Right lobe of liver (tissue), 6 donors: ENCODE measurements at regions not wholly inside any gene's neighbourhood (a gene's known extent, or its start where the extent isn't known, plus 50 kb on each side); places are given as distances from the start of the nearest gene placed in this dataset.
A peak's percentile ranks its signal among the peaks of the same experiment; 100 is the strongest.
"Not testable (repeated sequence)": the region's sequence is repeated elsewhere in the genome, so short reads cannot be mapped to it uniquely, and the experiment has no call there.

Source experiments
- ATAC-seq, 4 donors: fragments of 200-7000 bp; cut with Tn5 transposase; one replicate each; pipeline ENCODE4 v1.9.1; 2020; ENCODE audit warnings: mild to moderate bottlenecking in 4 of 4, moderate library complexity in 4 of 4
- DNase-seq, 3 donors: peaks; one replicate each; pipeline ENCODE4 v3.0.0-alpha.2; 2020
- H3K27ac ChIP-seq, 3 donors: fragments of 200-600 bp; one replicate each; pipeline ENCODE4 v1.8.0; 2022
- H3K27me3 ChIP-seq, 2 donors: fragments of 200-600 bp; one replicate each; pipeline ENCODE4 v1.8.0; 2022
- H3K36me3 ChIP-seq, 4 donors: fragments of 200-600 bp; sonication (generic) in 1 of 4; one replicate each; pipeline versions ENCODE4 v1.5.1 to v1.8.0; 2017 to 2022; ENCODE audit warnings: control low read depth in 1 of 4
- H3K4me1 ChIP-seq, 4 donors: fragments of 200-600 bp; sonication (generic) in 1 of 4; one replicate each; pipeline versions ENCODE4 v1.5.1 to v1.8.0; 2017 to 2022; ENCODE audit warnings: control low read depth in 1 of 4
- H3K4me3 ChIP-seq, 3 donors: fragments of 200-600 bp; one replicate each; pipeline ENCODE4 v1.8.0; 2022
- H3K9me3 ChIP-seq, 4 donors: fragments of 200-600 bp; sonication (generic) in 1 of 4; one replicate each; pipeline versions ENCODE4 v1.5.1 to v1.8.0; 2017 to 2022; ENCODE audit warnings: control low read depth in 1 of 4
- CTCF ChIP-seq, 4 donors: fragments of 200-600 bp in 3 of 4; fragments of 450-650 bp in 1 of 4; IDR thresholded peaks; one replicate each; pipeline versions ENCODE4 v1.5.1 to v1.8.0; 2016 to 2022; ENCODE audit warnings: antibody characterized with exemption in 4 of 4, mild to moderate bottlenecking in 2 of 4
- POLR2A ChIP-seq: fragments of 450-650 bp; IDR thresholded peaks from one replicate; pipeline ENCODE4 v1.6.1; 2017; ENCODE audit warnings: antibody characterized with exemption, mild to moderate bottlenecking
- WGBS: methylation state at CpG from one replicate; pipeline ENCODE4 v1.1.6; 2018; ENCODE audit warnings: low coverage, low lambda C conversion rate; ENCODE audit not compliant: insufficient coverage; ENCODE audit errors: missing lambda C conversion rate; 5-methylcytosine and 5-hydroxymethylcytosine counted together
- intact Hi-C, 2 donors: fragments of 100-400 bp; cut with DNase I; formaldehyde crosslinking; loops; one replicate each; pipeline versions ENCODE4 v1.11.2 to v1.14.1; 2022
- donor health status: DM: no; HTN: yes; CAD: no.
- donor health status: DM: no; HTN: no; CAD: no.
- donor health status: DM: no; HTN: no; CAD: no.
- donor health status: DM: no; HTN: yes; CAD: no.
- donor health status: DM: no; HTN: yes; CAD: no.

GRCh38 chr2:189982780-189983394 lies 79.6 kb downstream of the MSTN start:
- ATAC-seq (peak; percentile 59 to 76 (median 69)), DNase-seq (no peak)
- Histone ChIP-seq H3K4me1 (no peaks in the 10 kb centered on the region), H3K27me3 (no peaks in the 10 kb centered on the region), H3K36me3 (no peaks in the 10 kb centered on the region), H3K9me3 (no peaks in the 10 kb centered on the region), H3K27ac (no peak overlapping the region), H3K4me3 (no peak overlapping the region)
- TF ChIP-seq POLR2A (no peak), CTCF (IDR thresholded peaks at IDR 0.05) (peak; percentile 37 to 53 (median 44))
- intact Hi-C loops = no loop called here
- WGBS = 59% methylated on average over 4 of the region's 5 CpGs

GRCh38 chr2:189982087-189982486 lies 80.4 kb downstream of the MSTN start:
- Histone ChIP-seq H3K4me1 (no peaks in the 10 kb centered on the region), H3K9me3 (no peaks in the 10 kb centered on the region), H3K27ac (no peak overlapping the region), H3K4me3 (no peak overlapping the region), H3K36me3 (no peaks in the 10 kb centered on the region), H3K27me3 (no peaks in the 10 kb centered on the region)
- DNase-seq = no peak
- no peak for ATAC-seq
- TF ChIP-seq CTCF (IDR thresholded peaks at IDR 0.05) = no peak
- TF ChIP-seq POLR2A = no peak
- intact Hi-C loops = no loop called here

- H3K27me3 ChIP-seq, DNase-seq, H3K27ac ChIP-seq, H3K4me3 ChIP-seq, ATAC-seq, intact Hi-C loops, H3K4me1 ChIP-seq, H3K36me3 ChIP-seq, H3K9me3 ChIP-seq: not testable (repeated sequence)
- WGBS = 88% methylated on average over 6 of the region's 11 CpGs
Observed at GRCh38 chr2:189976488-189976887, 86.0 kb downstream of the MSTN start.

GRCh38 chr2:189960346-189960745 lies 102.2 kb downstream of the MSTN start:
- H3K27me3 ChIP-seq = no peaks in the 10 kb centered on the region
- H3K4me3 ChIP-seq = no peak overlapping the region
- no peak overlapping the region for H3K27ac ChIP-seq
- WGBS = 50% methylated on average over 1 of the region's 1 CpG
- no peak for TF ChIP-seq POLR2A
- TF ChIP-seq CTCF (IDR thresholded peaks at IDR 0.05) = no peak
- H3K36me3 ChIP-seq = no peaks in the 10 kb centered on the region
- DNase-seq (no peak), ATAC-seq (no peak)
- H3K4me1 ChIP-seq = no peaks in the 10 kb centered on the region
- H3K9me3 ChIP-seq = no peaks in the 10 kb centered on the region
- intact Hi-C loops = no loop called here

- H3K27me3 ChIP-seq = no peaks in the 10 kb centered on the region
- H3K36me3 ChIP-seq = no peaks in the 10 kb centered on the region
- ATAC-seq = no peak
- no peak overlapping the region for H3K27ac ChIP-seq
- intact Hi-C loops = no loop called here
- no peak for DNase-seq
- no peak for TF ChIP-seq POLR2A
- no peak for TF ChIP-seq CTCF (IDR thresholded peaks at IDR 0.05)
- H3K4me1 ChIP-seq = no peaks in the 10 kb centered on the region
- no peaks in the 10 kb centered on the region for H3K9me3 ChIP-seq
- H3K4me3 ChIP-seq = no peak overlapping the region
Observed at GRCh38 chr2:189959450-189959849, 103.1 kb downstream of the MSTN start.
